ENCODE measurements at regions not wholly inside any gene's neighbourhood (a gene's known extent, or its start where the extent isn't known, plus 50 kb on each side); places are given as distances from the start of the nearest gene placed in this dataset.
A peak's percentile ranks its signal among the peaks of the same experiment; 100 is the strongest.

GRCh38 chr2:6692819-6693218 lies 172.9 kb downstream of the CMPK2 start:
- no peak for DNase-seq

- no peak for DNase-seq
Measured at GRCh38 chr2:6694555-6694954, 171.2 kb downstream of the CMPK2 start.

- no peak for DNase-seq
Measured at GRCh38 chr2:6700335-6700734, 165.4 kb downstream of the CMPK2 start.

GRCh38 chr2:6704077-6704476 lies 161.6 kb downstream of the CMPK2 start:
- DNase-seq, result no peak

- DNase-seq, result no peak
Measured at GRCh38 chr2:6721395-6721794, 144.3 kb downstream of the CMPK2 start.

GRCh38 chr2:6722574-6722973 lies 143.1 kb downstream of the CMPK2 start:
- no peak for DNase-seq

GRCh38 chr2:6723865-6724604 lies 141.7 kb downstream of the CMPK2 start:
- DNase-seq, result peak; percentile 53

GRCh38 chr2:6724605-6725140 lies 141.0 kb downstream of the CMPK2 start:
- DNase-seq, result no peak

- no peak for DNase-seq
Measured at GRCh38 chr2:6728156-6728555, 137.6 kb downstream of the CMPK2 start.

GRCh38 chr2:6730003-6730402 lies 135.7 kb downstream of the CMPK2 start:
- no peak for DNase-seq

- no peak for DNase-seq
Measured at GRCh38 chr2:6730649-6731532, 134.8 kb downstream of the CMPK2 start.

GRCh38 chr2:6739547-6739946 lies 126.2 kb downstream of the CMPK2 start:
- DNase-seq, result no peak

- DNase-seq, result no peak
Measured at GRCh38 chr2:6741229-6741628, 124.5 kb downstream of the CMPK2 start.

GRCh38 chr2:6744038-6744437 lies 121.7 kb downstream of the CMPK2 start:
- DNase-seq, result no peak

GRCh38 chr2:6747433-6747832 lies 118.3 kb downstream of the CMPK2 start:
- no peak for DNase-seq

GRCh38 chr2:6748406-6749067 lies 117.2 kb downstream of the CMPK2 start:
- DNase-seq, result no peak

GRCh38 chr2:6749962-6750361 lies 115.7 kb downstream of the CMPK2 start:
- no peak for DNase-seq

- no peak for DNase-seq
Measured at GRCh38 chr2:6750411-6751158, 115.1 kb downstream of the CMPK2 start.

GRCh38 chr2:6754419-6754818 lies 111.3 kb downstream of the CMPK2 start:
- no peak for DNase-seq

GRCh38 chr2:6755456-6755855 lies 110.3 kb downstream of the CMPK2 start:
- no peak for DNase-seq

GRCh38 chr2:6757215-6757614 lies 108.5 kb downstream of the CMPK2 start:
- no peak for DNase-seq

- no peak for DNase-seq
Measured at GRCh38 chr2:6759689-6760088, 106.0 kb downstream of the CMPK2 start.

GRCh38 chr2:6760132-6760531 lies 105.6 kb downstream of the CMPK2 start:
- DNase-seq, result no peak

All from NCI-H2081 treated with DMSO at 0.1 percent for 48 hours (cell line).